ENCODE measurements at regions not wholly inside any gene's neighbourhood (a gene's known extent, or its start where the extent isn't known, plus 50 kb on each side); places are given as distances from the start of the nearest gene placed in this dataset.

DNA sequence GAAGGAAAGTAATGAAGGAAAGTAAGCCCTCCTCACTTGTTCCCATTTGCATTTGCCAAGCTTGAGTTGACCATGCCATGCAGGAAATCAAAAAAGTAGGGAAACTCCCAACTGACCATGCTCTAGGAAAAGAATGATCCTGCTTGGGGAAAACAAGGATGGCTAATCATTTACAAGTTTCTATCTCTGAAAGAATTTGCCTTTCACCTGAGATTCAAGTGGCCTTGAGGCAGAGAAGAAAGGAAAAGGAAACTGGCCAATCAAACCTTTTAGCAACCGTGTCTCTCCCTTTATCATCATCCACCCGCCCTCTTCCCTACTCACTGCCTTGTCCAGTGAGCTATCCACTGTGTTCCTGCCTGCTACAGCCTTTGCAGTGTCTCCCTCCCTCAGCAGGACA is 757.2 kb upstream of the SOX9 start:
- no peak for TF ChIP-seq POLR2AphosphoS5 (IDR thresholded peaks at IDR 0.05; ENCODE audit: low read depth, low read length)
- TF ChIP-seq TAF1 (IDR thresholded peaks at IDR 0.05; ENCODE audit: borderline replicate concordance, low read depth, low read length) = no peak
